ENCODE measurements at regions not wholly inside any gene's neighbourhood (a gene's known extent, or its start where the extent isn't known, plus 50 kb on each side); places are given as distances from the start of the nearest gene placed in this dataset.

DNA sequence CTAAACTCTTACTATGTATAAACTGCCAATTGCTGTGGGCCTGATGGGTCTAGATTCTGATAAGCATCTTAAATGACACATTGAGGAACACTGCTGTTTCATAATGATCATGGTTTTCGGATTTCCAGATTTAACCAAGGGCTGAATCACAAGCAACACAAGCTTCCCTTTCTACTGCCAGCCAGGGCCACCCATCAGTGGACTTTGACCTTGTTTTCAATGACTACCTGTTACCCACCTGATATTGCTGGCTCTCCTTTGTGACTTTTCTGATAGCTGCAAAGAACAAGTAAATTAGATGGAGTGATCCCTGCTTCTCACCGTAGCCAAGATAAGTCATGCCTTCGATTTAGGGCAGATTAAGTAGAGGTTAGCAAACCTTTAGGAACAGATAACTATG, 259.0 kb downstream of the PAX3 start:
- H3K4me3 ChIP-seq (ENCODE audit: low read length in 2 of 2): no peak overlapping the region
- H3K27me3 ChIP-seq (ENCODE audit: control insufficient read depth in 1 of 2, insufficient read depth in 2 of 2, low read length in 2 of 2): peaks cover 0 to 2% of the 10 kb centered on the region in 2 donors
- no peak overlapping the region for H3K27ac ChIP-seq (ENCODE audit: low read length)
- H3K9me3 ChIP-seq (ENCODE audit: control insufficient read depth in 2 of 2, low read length in 2 of 2): no peaks in the 10 kb centered on the region
- no peak overlapping the region for H3K9ac ChIP-seq (ENCODE audit: low read length in 2 of 2)
- no peaks in the 10 kb centered on the region for H3K4me1 ChIP-seq (ENCODE audit: control insufficient read depth, insufficient read depth, low read length)
- H3K36me3 ChIP-seq (ENCODE audit: control insufficient read depth in 2 of 2, insufficient read depth in 2 of 2, low read length in 2 of 2): no peaks in the 10 kb centered on the region

DNA sequence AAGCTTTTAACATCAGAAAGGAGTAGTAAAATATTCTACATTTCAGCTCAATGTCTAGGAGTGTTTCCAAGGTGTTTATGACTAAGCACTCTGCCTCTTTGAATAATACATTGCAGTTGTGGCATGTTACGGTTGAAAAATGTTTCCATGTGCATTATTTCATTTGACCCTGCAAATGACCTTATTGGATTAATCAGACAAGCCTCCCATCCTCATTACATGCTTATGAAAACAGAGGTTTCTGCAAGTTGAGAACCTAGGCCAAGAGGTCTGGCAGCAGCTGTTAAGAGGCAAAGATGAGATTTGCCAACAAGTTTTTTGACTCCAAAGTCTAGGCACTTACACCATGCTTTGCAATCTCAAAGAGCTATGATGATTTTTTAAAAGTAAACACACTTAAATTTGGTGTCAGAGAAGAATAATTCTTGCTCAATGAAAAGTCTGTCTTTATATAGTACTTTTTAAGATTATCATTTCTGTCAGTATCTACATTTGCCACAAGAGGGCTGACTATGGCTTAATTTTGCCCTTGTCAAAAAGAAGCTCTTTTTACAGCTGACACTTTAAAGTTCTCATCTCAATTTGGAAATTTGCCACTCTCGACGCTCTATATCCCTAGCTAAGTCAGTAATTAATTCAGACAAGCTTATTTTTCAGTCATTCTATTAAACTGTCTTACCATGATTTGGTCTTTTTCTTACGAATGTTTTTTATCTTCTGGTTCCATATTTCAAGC, 260.6 kb downstream of the PAX3 start:
- peaks cover 0 to 2% of the 10 kb centered on the region in 2 donors for H3K27me3 ChIP-seq (ENCODE audit: control insufficient read depth in 1 of 2, insufficient read depth in 2 of 2, low read length in 2 of 2)
- no peak overlapping the region for H3K4me3 ChIP-seq (ENCODE audit: low read length in 2 of 2)
- no peaks in the 10 kb centered on the region for H3K9me3 ChIP-seq (ENCODE audit: control insufficient read depth in 2 of 2, low read length in 2 of 2)
- no peaks in the 10 kb centered on the region for H3K4me1 ChIP-seq (ENCODE audit: control insufficient read depth, insufficient read depth, low read length)
- no peaks in the 10 kb centered on the region for H3K36me3 ChIP-seq (ENCODE audit: control insufficient read depth in 2 of 2, insufficient read depth in 2 of 2, low read length in 2 of 2)
- no peak overlapping the region for H3K27ac ChIP-seq (ENCODE audit: low read length)
- H3K9ac ChIP-seq (ENCODE audit: low read length in 2 of 2): no peak overlapping the region

DNA sequence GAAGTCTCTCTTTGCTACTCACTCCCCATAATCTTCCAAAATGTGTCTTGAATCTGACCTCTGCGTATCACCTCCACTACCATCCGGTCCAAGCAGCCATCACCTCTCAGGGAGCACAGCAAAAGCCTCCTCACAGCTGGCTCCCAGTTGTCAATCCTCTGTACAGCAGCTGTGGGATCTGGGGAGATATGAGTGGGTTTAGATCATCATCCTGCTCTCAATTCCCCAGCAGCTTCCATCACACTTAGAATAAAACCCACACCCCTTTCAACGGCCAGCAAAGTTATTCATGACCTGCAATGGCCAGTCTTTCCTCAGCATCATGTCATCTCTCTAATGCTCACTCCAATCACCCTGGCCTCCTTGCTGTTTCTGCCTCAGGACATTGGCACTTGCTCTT, 261.6 kb downstream of the PAX3 start:
- no peaks in the 10 kb centered on the region for H3K36me3 ChIP-seq (ENCODE audit: control insufficient read depth in 2 of 2, insufficient read depth in 2 of 2, low read length in 2 of 2)
- no peak overlapping the region for H3K9ac ChIP-seq (ENCODE audit: low read length in 2 of 2)
- H3K4me1 ChIP-seq (ENCODE audit: control insufficient read depth, insufficient read depth, low read length): no peaks in the 10 kb centered on the region
- peaks cover 0 to 2% of the 10 kb centered on the region in 2 donors for H3K27me3 ChIP-seq (ENCODE audit: control insufficient read depth in 1 of 2, insufficient read depth in 2 of 2, low read length in 2 of 2)
- no peak overlapping the region for H3K27ac ChIP-seq (ENCODE audit: low read length)
- no peak overlapping the region for H3K4me3 ChIP-seq (ENCODE audit: low read length in 2 of 2)
- H3K9me3 ChIP-seq (ENCODE audit: control insufficient read depth in 2 of 2, low read length in 2 of 2): no peaks in the 10 kb centered on the region

DNA sequence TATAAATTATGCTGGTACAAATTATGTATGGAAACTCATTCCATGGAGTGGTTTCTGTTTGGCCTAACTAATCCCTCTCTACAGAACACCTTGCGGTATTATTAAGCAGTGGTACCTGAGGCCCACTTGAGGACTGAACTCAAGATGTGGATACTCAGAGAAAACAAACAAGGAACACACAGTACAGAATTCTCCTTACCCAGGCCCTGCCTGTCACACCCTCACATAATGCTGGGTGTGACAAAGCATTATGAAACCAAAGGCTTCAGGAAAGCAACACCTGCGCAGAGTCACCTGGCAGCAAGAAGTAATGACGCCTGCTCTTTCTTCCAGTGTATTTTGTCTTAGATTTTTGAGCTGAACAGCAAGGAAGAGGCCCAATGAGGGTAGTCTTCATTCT, 264.7 kb downstream of the PAX3 start:
- Histone ChIP-seq H3K27me3 (ENCODE audit: control insufficient read depth in 1 of 2, insufficient read depth in 2 of 2, low read length in 2 of 2) (peaks cover 0 to 2% of the 10 kb centered on the region in 2 donors), H3K4me3 (ENCODE audit: low read length in 2 of 2) (no peak overlapping the region), H3K4me1 (ENCODE audit: control insufficient read depth, insufficient read depth, low read length) (no peaks in the 10 kb centered on the region), H3K9me3 (ENCODE audit: control insufficient read depth in 2 of 2, low read length in 2 of 2) (no peaks in the 10 kb centered on the region), H3K27ac (ENCODE audit: low read length) (no peak overlapping the region), H3K9ac (ENCODE audit: low read length in 2 of 2) (no peak overlapping the region), H3K36me3 (ENCODE audit: control insufficient read depth in 2 of 2, insufficient read depth in 2 of 2, low read length in 2 of 2) (no peaks in the 10 kb centered on the region)

DNA sequence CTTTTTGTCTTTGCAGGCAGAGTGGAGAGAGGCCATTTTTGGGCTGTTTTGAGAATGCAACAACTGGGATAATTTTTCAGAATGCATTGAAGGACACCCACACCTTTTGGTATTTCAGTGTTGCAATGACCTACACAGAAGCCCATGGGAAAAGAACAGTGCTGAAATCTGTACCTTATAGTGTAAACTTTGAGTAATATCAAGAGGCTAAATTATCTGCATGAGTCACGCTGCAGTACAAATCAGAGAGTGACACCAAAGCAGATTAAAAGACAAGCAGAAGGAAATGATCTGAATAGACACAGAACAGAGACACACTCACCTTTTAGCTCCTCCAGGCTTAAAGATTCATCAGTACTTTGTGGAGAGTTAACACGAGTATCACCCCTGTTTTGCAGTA, 265.3 kb downstream of the PAX3 start:
- no peaks in the 10 kb centered on the region for H3K36me3 ChIP-seq (ENCODE audit: control insufficient read depth in 2 of 2, insufficient read depth in 2 of 2, low read length in 2 of 2)
- H3K4me3 ChIP-seq (ENCODE audit: low read length in 2 of 2): no peak overlapping the region
- H3K27me3 ChIP-seq (ENCODE audit: control insufficient read depth in 1 of 2, insufficient read depth in 2 of 2, low read length in 2 of 2): peaks cover 0 to 2% of the 10 kb centered on the region in 2 donors
- no peak overlapping the region for H3K27ac ChIP-seq (ENCODE audit: low read length)
- H3K4me1 ChIP-seq (ENCODE audit: control insufficient read depth, insufficient read depth, low read length): no peaks in the 10 kb centered on the region
- no peak overlapping the region for H3K9ac ChIP-seq (ENCODE audit: low read length in 2 of 2)
- no peaks in the 10 kb centered on the region for H3K9me3 ChIP-seq (ENCODE audit: control insufficient read depth in 2 of 2, low read length in 2 of 2)

DNA sequence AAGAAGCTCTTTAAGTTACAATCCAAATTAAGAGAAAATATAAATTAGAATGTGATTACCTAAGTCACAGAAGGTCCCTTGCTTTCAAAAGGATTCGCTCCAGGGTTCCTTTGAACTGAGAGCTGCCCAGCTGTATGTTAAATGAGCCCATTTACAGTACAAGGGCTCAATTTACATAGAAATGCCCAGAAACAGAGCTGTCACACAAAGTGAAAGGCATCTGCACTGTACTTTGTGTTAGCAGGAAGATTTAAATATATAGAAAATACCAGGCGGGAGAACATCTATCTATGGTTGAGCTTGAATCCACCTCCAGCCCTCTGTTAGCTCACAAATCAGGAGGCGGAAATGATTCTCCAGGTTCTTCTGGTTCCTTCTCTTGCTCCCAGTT, 272.9 kb downstream of the PAX3 start:
- no peak overlapping the region for H3K4me3 ChIP-seq (ENCODE audit: low read length in 2 of 2)
- H3K36me3 ChIP-seq (ENCODE audit: control insufficient read depth in 2 of 2, insufficient read depth in 2 of 2, low read length in 2 of 2): no peaks in the 10 kb centered on the region
- H3K4me1 ChIP-seq (ENCODE audit: control insufficient read depth, insufficient read depth, low read length): no peaks in the 10 kb centered on the region
- no peaks in the 10 kb centered on the region for H3K9me3 ChIP-seq (ENCODE audit: control insufficient read depth in 2 of 2, low read length in 2 of 2)
- no peaks in the 10 kb centered on the region for H3K27me3 ChIP-seq (ENCODE audit: control insufficient read depth in 1 of 2, insufficient read depth in 2 of 2, low read length in 2 of 2)
- H3K27ac ChIP-seq (ENCODE audit: low read length): no peak overlapping the region
- no peak overlapping the region for H3K9ac ChIP-seq (ENCODE audit: low read length in 2 of 2)

DNA sequence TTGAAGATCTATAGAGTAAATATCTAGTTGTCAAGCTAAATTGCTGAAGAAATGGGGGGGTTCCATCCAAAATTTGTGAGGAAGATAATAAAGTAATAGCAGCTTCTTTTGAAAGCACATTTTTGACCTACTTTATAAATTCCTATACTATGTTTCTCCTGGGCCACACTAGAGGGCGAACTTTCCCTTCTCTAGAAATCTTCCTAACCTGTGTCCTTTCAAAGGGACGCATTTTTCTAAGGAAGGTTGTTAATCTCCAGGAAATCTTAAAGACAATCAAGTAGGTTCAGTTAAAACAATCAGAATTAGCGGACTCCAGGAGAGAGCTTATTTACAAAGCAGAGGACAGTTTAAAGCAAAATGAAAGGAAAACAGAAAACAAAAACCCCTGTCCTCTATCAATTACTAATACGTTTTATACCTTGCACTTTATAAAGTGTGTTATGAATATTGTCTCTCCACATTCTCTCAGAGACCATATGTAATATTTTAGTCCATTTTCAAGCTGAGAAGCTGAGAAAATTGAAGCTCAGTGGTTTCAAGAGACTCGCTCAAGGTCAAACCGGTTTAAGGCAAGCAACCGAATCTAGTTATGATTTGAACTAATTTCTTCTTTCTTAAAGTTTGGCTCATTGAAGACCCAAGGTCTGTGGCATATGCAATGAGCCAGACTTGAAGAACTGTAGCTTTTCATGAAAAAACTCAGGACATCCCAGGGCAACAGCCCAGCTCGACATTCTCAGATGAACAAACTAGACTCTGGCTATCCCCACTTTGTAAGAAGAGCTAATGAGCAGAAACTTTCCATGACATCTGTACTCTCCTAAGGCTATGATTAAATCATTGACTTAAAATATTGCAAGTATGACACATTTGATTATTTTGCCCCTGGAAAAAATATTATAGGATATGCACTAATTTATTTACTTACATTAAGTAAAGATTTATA, 273.6 kb downstream of the PAX3 start:
- Histone ChIP-seq H3K27me3 (ENCODE audit: control insufficient read depth in 1 of 2, insufficient read depth in 2 of 2, low read length in 2 of 2) (no peaks in the 10 kb centered on the region), H3K27ac (ENCODE audit: low read length) (no peak overlapping the region), H3K4me3 (ENCODE audit: low read length in 2 of 2) (no peak overlapping the region), H3K36me3 (ENCODE audit: control insufficient read depth in 2 of 2, insufficient read depth in 2 of 2, low read length in 2 of 2) (no peaks in the 10 kb centered on the region), H3K9ac (ENCODE audit: low read length in 2 of 2) (no peak overlapping the region), H3K9me3 (ENCODE audit: control insufficient read depth in 2 of 2, low read length in 2 of 2) (no peaks in the 10 kb centered on the region), H3K4me1 (ENCODE audit: control insufficient read depth, insufficient read depth, low read length) (no peaks in the 10 kb centered on the region)

DNA sequence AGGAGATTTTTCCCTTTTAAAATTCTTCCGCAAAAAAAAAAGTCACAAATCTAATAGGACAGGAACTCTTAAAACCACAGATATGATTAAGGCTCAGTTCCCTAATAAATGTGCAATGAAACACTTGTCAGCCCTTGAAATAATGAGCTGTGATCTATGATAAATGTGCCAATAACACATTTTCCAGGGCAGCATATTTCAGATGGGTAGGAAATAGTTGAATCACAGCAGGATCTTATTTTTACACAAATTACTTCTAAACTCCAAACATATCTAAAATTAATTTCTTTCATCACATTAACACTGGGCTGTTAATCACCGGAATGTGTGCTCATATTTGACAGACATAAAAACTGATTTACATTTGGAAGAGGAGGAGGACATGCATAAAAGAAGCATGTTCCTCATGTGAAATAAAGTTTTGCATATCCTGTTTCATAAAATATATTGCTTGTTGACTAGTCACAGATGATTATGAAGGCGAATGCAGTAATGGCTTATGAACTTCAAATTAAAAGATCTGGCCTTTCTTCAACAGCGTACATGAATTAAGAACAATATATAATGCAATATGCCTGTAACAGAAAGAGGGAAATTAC, 281.4 kb downstream of the PAX3 start:
- no peak overlapping the region for H3K4me3 ChIP-seq (ENCODE audit: low read length in 2 of 2)
- H3K36me3 ChIP-seq (ENCODE audit: control insufficient read depth in 2 of 2, insufficient read depth in 2 of 2, low read length in 2 of 2): no peaks in the 10 kb centered on the region
- no peaks in the 10 kb centered on the region for H3K27me3 ChIP-seq (ENCODE audit: control insufficient read depth in 1 of 2, insufficient read depth in 2 of 2, low read length in 2 of 2)
- no peak overlapping the region for H3K27ac ChIP-seq (ENCODE audit: low read length)
- no peaks in the 10 kb centered on the region for H3K4me1 ChIP-seq (ENCODE audit: control insufficient read depth, insufficient read depth, low read length)
- H3K9ac ChIP-seq (ENCODE audit: low read length in 2 of 2): no peak overlapping the region
- no peaks in the 10 kb centered on the region for H3K9me3 ChIP-seq (ENCODE audit: control insufficient read depth in 2 of 2, low read length in 2 of 2)

DNA sequence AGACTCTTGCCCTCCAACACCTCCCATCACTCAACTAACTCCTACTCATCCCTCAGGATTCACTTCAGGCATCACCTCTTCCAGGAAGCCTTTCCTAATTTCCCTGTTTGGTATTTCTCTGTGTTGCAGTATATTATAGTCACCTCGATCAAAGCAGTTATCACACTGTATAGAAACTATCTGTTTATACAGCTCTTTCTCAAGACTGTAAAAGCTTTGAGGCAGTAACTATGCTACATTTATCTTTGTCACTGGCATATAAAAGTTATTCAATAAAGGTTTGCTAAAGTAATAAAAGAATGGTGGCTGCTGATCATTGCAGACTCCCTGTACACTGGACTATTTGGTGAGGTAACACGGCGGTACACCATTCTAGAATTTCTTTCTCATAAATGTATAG, 284.9 kb downstream of the PAX3 start:
- Histone ChIP-seq H3K9ac (ENCODE audit: low read length in 2 of 2) (no peak overlapping the region), H3K4me3 (ENCODE audit: low read length in 2 of 2) (no peak overlapping the region)

DNA sequence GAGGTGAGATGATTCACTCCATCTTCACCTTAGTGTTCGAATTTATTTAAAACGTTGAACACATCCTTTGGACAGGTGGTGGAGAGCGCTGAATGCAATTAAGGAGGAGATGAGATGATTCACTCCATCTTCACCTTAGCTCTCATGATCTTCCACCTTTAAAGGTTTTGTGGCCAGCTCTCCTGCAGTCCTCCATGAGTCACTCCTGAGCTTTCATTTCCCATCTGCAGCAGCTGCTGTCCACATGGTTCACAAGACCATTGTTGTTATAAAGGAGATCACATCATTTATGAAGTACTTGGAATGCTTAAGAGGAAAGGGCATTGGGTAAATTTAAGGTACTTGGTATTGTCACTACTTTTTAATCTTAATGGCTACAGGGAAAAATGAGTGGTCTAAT, 298.5 kb downstream of the PAX3 start:
- Histone ChIP-seq H3K27ac (ENCODE audit: low read length) (no peak overlapping the region), H3K36me3 (ENCODE audit: control insufficient read depth in 2 of 2, insufficient read depth in 2 of 2, low read length in 2 of 2) (no peaks in the 10 kb centered on the region), H3K4me1 (ENCODE audit: control insufficient read depth, insufficient read depth, low read length) (no peaks in the 10 kb centered on the region), H3K4me3 (ENCODE audit: low read length in 2 of 2) (no peak overlapping the region), H3K9ac (ENCODE audit: low read length in 2 of 2) (no peak overlapping the region), H3K27me3 (ENCODE audit: control insufficient read depth in 1 of 2, insufficient read depth in 2 of 2, low read length in 2 of 2) (peaks cover 0 to 2% of the 10 kb centered on the region in 2 donors), H3K9me3 (ENCODE audit: control insufficient read depth in 2 of 2, low read length in 2 of 2) (no peaks in the 10 kb centered on the region)

More for the DNA sequence above, 284.9 kb downstream of the PAX3 start:
- H3K27ac ChIP-seq (ENCODE audit: low read length): no peak overlapping the region
- H3K4me1 ChIP-seq (ENCODE audit: control insufficient read depth, insufficient read depth, low read length): no peaks in the 10 kb centered on the region
- H3K9me3 ChIP-seq (ENCODE audit: control insufficient read depth in 2 of 2, low read length in 2 of 2): no peaks in the 10 kb centered on the region
- no peaks in the 10 kb centered on the region for H3K27me3 ChIP-seq (ENCODE audit: control insufficient read depth in 1 of 2, insufficient read depth in 2 of 2, low read length in 2 of 2)
- H3K36me3 ChIP-seq (ENCODE audit: control insufficient read depth in 2 of 2, insufficient read depth in 2 of 2, low read length in 2 of 2): no peaks in the 10 kb centered on the region

All from stomach smooth muscle (tissue), 2 donors.